HEK293 (cell line): ENCODE measurements at regions not wholly inside any gene's neighbourhood (a gene's known extent, or its start where the extent isn't known, plus 50 kb on each side); places are given as distances from the start of the nearest gene placed in this dataset.

Experiments
- CTCF ChIA-PET: fragments of 350-600 bp; formaldehyde crosslinking; extraction: SDS; loops from one replicate; lab custom pipeline; 2021; ENCODE audit warnings: antibody characterized with exemption; lab: Yijun Ruan, JAX
- POLR2A ChIA-PET: fragments of 300-600 bp; formaldehyde crosslinking; extraction: SDS; loops from one replicate; lab custom pipeline; 2020; ENCODE audit warnings: antibody characterized with exemption, inconsistent platforms; lab: Yijun Ruan, JAX
- H3K27ac ChIP-seq: fragments of 200-500 bp; sonication (Bioruptor generic); 2 replicates; pipeline ENCODE4 v1.5.1; 2014; ENCODE audit warnings: low read depth, low read length, control low read depth, inconsistent platforms; ENCODE audit errors: extremely low read depth
- H3K36me3 ChIP-seq, 2 experiments: fragments of 200-500 bp in 1 of 2; sonication (Bioruptor generic) in 1 of 2; 1 replicate in 1 of 2; 2 replicates in 1 of 2; pipeline ENCODE4 v1.5.1; 2014 to 2017; ENCODE audit warnings: inconsistent platforms in 2 of 2, low read length in 2 of 2; ENCODE audit not compliant: control insufficient read depth in 2 of 2, insufficient read depth in 1 of 2
- H3K4me1 ChIP-seq: fragments of 200-500 bp; sonication (Bioruptor generic); 2 replicates; pipeline ENCODE4 v1.5.1; 2014; ENCODE audit warnings: mild to moderate bottlenecking, low read length, inconsistent platforms; ENCODE audit not compliant: control insufficient read depth, insufficient read depth
- H3K4me3 ChIP-seq: 2 replicates; pipeline ENCODE4 v1.5.1; 2011; ENCODE audit warnings: low read depth, mild to moderate bottlenecking, control low read depth, low read length, moderate library complexity
- H3K9me3 ChIP-seq: fragments of 200-500 bp; sonication (Bioruptor generic); 2 replicates; pipeline ENCODE4 v1.5.1; 2014; ENCODE audit warnings: low read depth, low read length, inconsistent platforms; ENCODE audit not compliant: control insufficient read depth, insufficient read depth
- EGR2 ChIP-seq: fragments of 450-650 bp; formaldehyde crosslinking; IDR thresholded peaks from 2 replicates; pipeline ENCODE4 v1.5.1; 2016; ENCODE audit warnings: low read depth, missing biosample characterization, missing genetic modification characterization
- GLIS1 ChIP-seq: fragments of 450-650 bp; formaldehyde crosslinking; IDR thresholded peaks from 2 replicates; pipeline ENCODE4 v1.5.1; 2016; ENCODE audit warnings: missing biosample characterization, missing genetic modification characterization
- GLIS2 ChIP-seq: fragments of 450-650 bp; formaldehyde crosslinking; IDR thresholded peaks from 2 replicates; pipeline ENCODE4 v1.5.1; 2016; ENCODE audit warnings: missing biosample characterization, missing genetic modification characterization
- REST ChIP-seq: fragments of 450-650 bp; formaldehyde crosslinking; IDR thresholded peaks from 2 replicates; pipeline ENCODE4 v1.5.1; 2016; ENCODE audit warnings: missing biosample characterization, missing genetic modification characterization
- YY1 ChIP-seq: fragments of 450-650 bp; formaldehyde crosslinking; IDR thresholded peaks from 2 replicates; pipeline ENCODE4 v1.5.1; 2018; ENCODE audit warnings: missing biosample characterization, missing genetic modification characterization
- ZBTB21 ChIP-seq: fragments of 450-650 bp; formaldehyde crosslinking; IDR thresholded peaks from 2 replicates; pipeline ENCODE4 v1.5.1; 2017; ENCODE audit warnings: missing biosample characterization, missing genetic modification characterization
- ZFHX2 ChIP-seq: fragments of 450-650 bp; formaldehyde crosslinking; conservative IDR thresholded peaks from 2 replicates; pipeline ENCODE4 v1.5.1; 2016; ENCODE audit warnings: missing biosample characterization, missing genetic modification characterization
- ZNF354C ChIP-seq: fragments of 450-650 bp; formaldehyde crosslinking; IDR thresholded peaks from 2 replicates; pipeline ENCODE4 v1.5.1; 2016; ENCODE audit warnings: missing biosample characterization, missing genetic modification characterization, low read depth, borderline replicate concordance
- ZNF398 ChIP-seq: fragments of 450-650 bp; formaldehyde crosslinking; IDR thresholded peaks from 2 replicates; pipeline ENCODE4 v1.5.1; 2017; ENCODE audit warnings: missing biosample characterization, missing genetic modification characterization
- ZNF664 ChIP-seq: fragments of 450-650 bp; formaldehyde crosslinking; IDR thresholded peaks from 2 replicates; pipeline ENCODE4 v1.5.1; 2016; ENCODE audit warnings: missing biosample characterization, missing genetic modification characterization
- TF ChIP-seq, protein P1 (sequence below): sonication (generic); formaldehyde crosslinking; IDR thresholded peaks from 2 replicates; pipeline ENCODE4 v1.8.1; 2022; ENCODE audit warnings: mild to moderate bottlenecking, moderate library complexity, missing genetic modification reagents

GRCh38 chr21:43322805-43323204 is 104.1 kb downstream of the SIK1 start:
- TF ChIP-seq ZFHX2 (tag by site-specific recombination) (peak; percentile 52), ZNF664 (tag by site-specific recombination) (peak; percentile 99), REST (peak; percentile 99), ZNF354C (tag by site-specific recombination) (no peak), EGR2 (tag by site-specific recombination) (peak; percentile 19; the same call in 1 of the 2 replicates), ZBTB21 (tag by site-specific recombination) (no peak), ZNF398 (tag by site-specific recombination) (0 out of 2 replicates have a peak, but pooled peaks have one; percentile 19)
- H3K36me3 ChIP-seq = no peaks in the 10 kb centered on the region
- H3K27ac ChIP-seq = no peak overlapping the region
- no peaks in the 10 kb centered on the region; the same call in 1 of the 2 replicates for H3K9me3 ChIP-seq
- no peaks in the 10 kb centered on the region; the same call in 1 of the 2 replicates for H3K4me1 ChIP-seq
- H3K4me3 ChIP-seq = no peak overlapping the region
- POLR2A ChIA-PET = no interaction called here
- CTCF ChIA-PET = no interaction called here

DNA sequence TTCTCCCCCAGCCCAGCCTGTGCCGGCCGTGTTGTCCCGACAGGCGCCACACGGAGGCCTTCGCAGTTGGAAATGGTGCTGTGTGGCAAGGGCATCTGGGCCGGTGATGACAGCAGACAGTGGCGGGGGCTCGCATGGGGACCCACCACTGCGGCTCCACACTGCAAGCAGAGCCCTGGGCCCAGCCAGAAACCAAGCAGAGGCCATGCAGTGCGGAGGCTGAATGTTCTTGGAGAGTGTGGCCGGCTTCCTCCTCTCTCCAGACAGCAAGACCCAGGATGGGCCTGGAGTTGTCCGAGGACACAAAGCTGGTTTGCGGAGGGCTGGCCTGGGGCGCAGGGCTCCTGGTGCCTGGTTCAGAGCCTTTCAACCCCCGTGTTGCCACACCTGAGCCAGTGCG is 104.6 kb downstream of the SIK1 start:
- ChIA-PET POLR2A (no interaction called here), CTCF (no interaction called here)
- H3K36me3 ChIP-seq = no peaks in the 10 kb centered on the region
- H3K27ac ChIP-seq = no peak overlapping the region
- no peaks in the 10 kb centered on the region; the same call in 1 of the 2 replicates for H3K9me3 ChIP-seq
- no peak overlapping the region for H3K4me3 ChIP-seq
- H3K4me1 ChIP-seq = no peaks in the 10 kb centered on the region; the same call in 1 of the 2 replicates
- no peak for TF ChIP-seq REST
- TF ChIP-seq, protein P1, sequence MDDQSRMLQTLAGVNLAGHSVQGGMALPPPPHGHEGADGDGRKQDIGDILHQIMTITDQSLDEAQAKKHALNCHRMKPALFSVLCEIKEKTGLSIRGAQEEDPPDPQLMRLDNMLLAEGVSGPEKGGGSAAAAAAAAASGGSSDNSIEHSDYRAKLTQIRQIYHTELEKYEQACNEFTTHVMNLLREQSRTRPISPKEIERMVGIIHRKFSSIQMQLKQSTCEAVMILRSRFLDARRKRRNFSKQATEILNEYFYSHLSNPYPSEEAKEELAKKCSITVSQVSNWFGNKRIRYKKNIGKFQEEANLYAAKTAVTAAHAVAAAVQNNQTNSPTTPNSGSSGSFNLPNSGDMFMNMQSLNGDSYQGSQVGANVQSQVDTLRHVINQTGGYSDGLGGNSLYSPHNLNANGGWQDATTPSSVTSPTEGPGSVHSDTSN = no peak

- ChIA-PET CTCF (no interaction called here), POLR2A (interaction anchor here (0.7 kb wide), 1 partner anchor 19 kb away, joined by 4 read pairs; no protein-coding TSS in a partner anchor)
- no peaks in the 10 kb centered on the region; the same call in 1 of the 2 replicates for H3K4me1 ChIP-seq
- H3K36me3 ChIP-seq = no peaks in the 10 kb centered on the region
- H3K27ac ChIP-seq = no peak overlapping the region
- TF ChIP-seq GLIS1 (peak; percentile 27; the same call in 1 of the 2 replicates), GLIS2 (tag by site-specific recombination) (0 out of 2 replicates have a peak, but pooled peaks have one; percentile 14), YY1 (tag by site-specific recombination) (no peak)
- H3K9me3 ChIP-seq = no peaks in the 10 kb centered on the region; the same call in 1 of the 2 replicates
- no peak overlapping the region for H3K4me3 ChIP-seq
Measured at GRCh38 chr21:43321611-43322010, 105.3 kb downstream of the SIK1 start.
